SJCRH30 (cell line): ENCODE measurements at regions not wholly inside any gene's neighbourhood (a gene's known extent, or its start where the extent isn't known, plus 50 kb on each side); places are given as distances from the start of the nearest gene placed in this dataset.
A peak's percentile ranks its signal among the peaks of the same experiment; 100 is the strongest.

Experiments
- DNase-seq, 2 experiments: peaks; one replicate each; pipeline ENCODE4 v3.0.0-alpha.2; 2015 to 2020
- H3K27ac ChIP-seq: fragments of 250-450 bp; sonication (Bioruptor Pico); 2 replicates; pipeline ENCODE4 v1.5.1; 2020; ENCODE audit warnings: mild to moderate bottlenecking, moderate library complexity
- H3K27me3 ChIP-seq: fragments of 250-450 bp; sonication (Bioruptor Pico); 2 replicates; pipeline ENCODE4 v1.5.1; 2020; ENCODE audit warnings: mild to moderate bottlenecking, moderate library complexity
- H3K36me3 ChIP-seq: fragments of 250-450 bp; sonication (Bioruptor Pico); 2 replicates; pipeline ENCODE4 v1.5.1; 2020; ENCODE audit warnings: mild to moderate bottlenecking, moderate library complexity
- H3K4me1 ChIP-seq: fragments of 250-450 bp; sonication (Bioruptor Pico); 2 replicates; pipeline ENCODE4 v1.5.1; 2020; ENCODE audit warnings: mild to moderate bottlenecking, moderate library complexity
- H3K4me3 ChIP-seq: fragments of 250-450 bp; sonication (Bioruptor Pico); 2 replicates; pipeline ENCODE4 v1.5.1; 2020; ENCODE audit warnings: mild to moderate bottlenecking, moderate library complexity
- H3K9me3 ChIP-seq: fragments of 250-450 bp; sonication (Bioruptor Pico); replicated peaks from 2 replicates; pipeline ENCODE4 v1.5.1; 2020; ENCODE audit warnings: mild to moderate bottlenecking, moderate library complexity

DNA sequence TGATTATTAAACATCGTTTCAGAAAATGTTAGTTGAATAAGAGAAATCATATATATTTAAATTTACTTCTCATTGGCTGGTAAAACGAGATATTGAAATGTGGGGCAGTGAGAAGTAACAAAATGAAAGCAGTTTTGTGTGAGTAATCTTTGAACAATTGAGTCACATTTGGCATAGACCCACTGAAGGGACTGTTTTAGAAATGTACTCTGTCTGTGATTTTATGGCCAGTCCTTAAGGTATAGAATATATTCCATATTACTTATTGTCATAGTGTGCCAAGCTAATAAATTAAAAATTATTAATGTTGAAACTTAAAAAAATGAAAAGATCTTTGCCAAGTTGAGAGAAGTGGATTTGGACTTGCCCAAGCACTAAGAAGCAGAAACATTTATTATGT is 222.4 kb upstream of the COL3A1 start:
- Histone ChIP-seq H3K36me3 (no peaks in the 10 kb centered on the region; the same call in 1 of the 2 replicates), H3K4me3 (no peak overlapping the region), H3K27ac (no peak overlapping the region), H3K9me3 (peaks cover 10% of the 10 kb centered on the region), H3K27me3 (no peaks in the 10 kb centered on the region), H3K4me1 (no peaks in the 10 kb centered on the region)
- DNase-seq, result no peak

DNA sequence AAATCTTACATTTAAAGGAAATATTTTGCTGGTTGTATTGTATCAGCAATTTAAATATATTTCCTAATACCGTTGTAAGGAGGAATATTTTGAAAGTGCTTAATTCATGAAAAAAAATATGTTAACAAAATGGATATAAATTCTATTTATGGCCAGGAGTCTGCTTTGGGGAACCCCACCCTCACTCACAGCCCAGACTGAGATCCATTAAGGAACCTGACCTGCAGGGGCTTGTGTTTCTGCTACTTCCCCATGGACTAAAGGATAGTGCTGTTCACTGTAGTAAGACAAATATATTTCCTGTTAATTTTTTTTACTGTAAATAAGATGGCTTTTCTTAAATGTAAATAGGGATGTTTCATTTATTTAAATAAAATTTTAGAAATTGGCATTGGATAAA is 221.9 kb upstream of the COL3A1 start:
- no peak for DNase-seq
- Histone ChIP-seq H3K27ac (no peak overlapping the region), H3K4me3 (no peak overlapping the region), H3K27me3 (no peaks in the 10 kb centered on the region), H3K4me1 (no peaks in the 10 kb centered on the region), H3K36me3 (no peaks in the 10 kb centered on the region; the same call in 1 of the 2 replicates), H3K9me3 (peaks cover 10% of the 10 kb centered on the region)

DNA sequence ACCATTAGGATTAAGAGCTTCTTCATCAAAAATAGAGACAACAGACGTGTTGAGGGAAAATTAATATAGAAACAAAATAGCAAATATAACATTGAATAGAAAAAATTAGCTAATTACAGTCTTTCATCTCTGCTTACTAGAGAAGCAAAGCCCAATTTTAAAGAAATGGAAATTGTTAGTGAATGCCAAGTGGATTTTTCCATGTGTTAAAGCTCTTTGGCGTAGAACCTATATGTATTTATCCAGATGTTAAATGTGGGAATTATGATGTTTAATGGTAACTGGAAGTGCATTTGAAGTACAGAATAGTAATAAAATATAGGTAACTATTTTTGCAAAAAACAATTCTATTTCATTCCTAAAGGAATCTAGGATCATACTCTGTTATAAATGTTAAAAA is 212.0 kb upstream of the COL3A1 start:
- DNase-seq, result no peak
- H3K4me3 ChIP-seq, result no peak overlapping the region
- no peaks in the 10 kb centered on the region for H3K27me3 ChIP-seq
- H3K36me3 ChIP-seq, result no peaks in the 10 kb centered on the region
- H3K27ac ChIP-seq, result no peak overlapping the region
- H3K4me1 ChIP-seq, result no peaks in the 10 kb centered on the region
- peaks cover 11% of the 10 kb centered on the region for H3K9me3 ChIP-seq

DNA sequence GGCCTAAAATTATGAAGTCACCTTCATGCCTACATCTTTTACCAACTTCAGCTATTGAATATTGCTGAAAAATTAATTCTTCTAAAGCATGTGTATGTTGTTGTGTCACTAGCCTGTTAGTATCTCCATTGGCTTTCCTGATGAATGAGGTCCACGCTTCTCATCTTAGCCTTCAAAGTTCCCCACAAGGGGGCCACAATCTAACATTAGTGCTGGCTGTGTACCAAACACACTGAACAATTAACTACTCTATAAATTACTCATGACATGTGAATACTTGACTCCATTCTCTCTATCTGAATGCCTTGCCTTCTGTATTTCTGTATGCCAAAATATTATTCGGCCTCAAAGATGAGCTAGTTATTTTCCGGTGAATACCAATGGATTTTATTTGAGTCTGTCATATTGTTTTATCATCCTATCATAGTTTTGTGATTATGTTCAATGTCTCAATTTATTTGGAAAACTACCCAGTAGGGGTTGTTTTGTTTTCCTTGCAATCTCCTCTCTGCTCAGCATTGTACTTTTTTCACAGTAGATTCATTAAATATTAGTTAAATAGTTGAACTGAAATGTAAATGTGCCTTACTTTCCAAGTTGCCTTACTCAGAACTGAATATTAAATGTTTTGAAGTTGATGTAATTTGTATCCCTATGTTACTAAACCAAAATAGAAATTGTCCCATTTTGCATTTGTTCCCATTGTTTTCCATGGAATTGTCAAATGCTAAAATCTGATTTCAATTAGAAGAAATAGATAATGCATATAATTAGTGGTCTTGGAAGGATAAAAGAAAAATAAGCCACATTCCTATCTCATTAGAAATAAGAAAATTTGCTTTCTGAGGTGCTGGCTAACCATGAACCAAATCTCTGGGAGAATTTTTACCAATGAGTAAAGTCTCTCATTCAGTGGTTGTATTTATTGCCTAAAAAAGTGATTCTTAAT is 208.4 kb upstream of the COL3A1 start:
- Histone ChIP-seq H3K27ac (no peak overlapping the region), H3K27me3 (no peaks in the 10 kb centered on the region)
- peak; percentile 43 to 71 for DNase-seq

DNA sequence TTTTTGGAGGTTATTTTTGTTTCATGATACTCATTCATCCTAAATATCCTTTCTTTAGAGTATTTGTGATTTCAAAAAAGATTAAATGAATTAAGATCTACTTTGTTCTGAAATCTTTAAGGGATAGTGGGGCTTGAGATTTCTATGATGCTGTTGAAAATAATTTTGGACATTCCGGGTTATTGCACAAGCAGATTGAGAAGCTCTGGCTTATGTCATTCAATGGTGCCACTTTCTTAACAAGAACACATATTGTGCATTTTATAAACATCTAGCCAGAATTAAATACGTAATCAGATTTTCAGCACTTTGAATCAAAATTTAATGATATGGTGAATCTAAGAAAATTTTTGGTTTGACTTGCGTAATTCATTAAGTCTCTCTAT is 207.7 kb upstream of the COL3A1 start:
- Histone ChIP-seq H3K36me3 (no peaks in the 10 kb centered on the region), H3K27ac (no peak overlapping the region), H3K9me3 (peaks cover 2% of the 10 kb centered on the region; the same call in 1 of the 2 replicates), H3K27me3 (no peaks in the 10 kb centered on the region), H3K4me1 (no peaks in the 10 kb centered on the region), H3K4me3 (no peak overlapping the region)
- no peak for DNase-seq

More for the DNA sequence above, 208.4 kb upstream of the COL3A1 start:
- no peak overlapping the region for H3K4me3 ChIP-seq
- no peaks in the 10 kb centered on the region for H3K4me1 ChIP-seq
- H3K9me3 ChIP-seq, result peaks cover 2% of the 10 kb centered on the region; the same call in 1 of the 2 replicates
- no peaks in the 10 kb centered on the region for H3K36me3 ChIP-seq

DNA sequence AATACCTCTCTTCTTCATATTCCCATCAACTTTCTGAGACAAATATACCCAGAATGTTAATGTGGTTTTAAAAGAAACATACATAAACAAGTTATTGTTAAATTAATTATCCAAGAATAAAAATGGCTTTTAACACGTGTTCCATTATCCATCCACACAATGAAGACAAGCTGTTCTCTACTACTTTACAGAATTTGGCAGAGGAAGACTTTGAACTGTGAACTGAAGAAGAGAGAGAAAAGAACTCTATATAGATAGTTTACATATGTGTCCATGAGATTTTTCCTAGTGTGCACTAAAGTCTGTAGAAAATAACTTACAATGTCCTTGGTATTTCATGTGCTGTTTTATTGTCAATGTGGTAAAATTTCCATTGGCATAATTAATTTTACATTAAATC is 207.0 kb upstream of the COL3A1 start:
- H3K27ac ChIP-seq, result no peak overlapping the region
- H3K27me3 ChIP-seq, result no peaks in the 10 kb centered on the region
- no peak for DNase-seq
- peaks cover 2% of the 10 kb centered on the region; the same call in 1 of the 2 replicates for H3K9me3 ChIP-seq
- no peaks in the 10 kb centered on the region for H3K36me3 ChIP-seq
- H3K4me3 ChIP-seq, result no peak overlapping the region
- no peaks in the 10 kb centered on the region for H3K4me1 ChIP-seq

DNA sequence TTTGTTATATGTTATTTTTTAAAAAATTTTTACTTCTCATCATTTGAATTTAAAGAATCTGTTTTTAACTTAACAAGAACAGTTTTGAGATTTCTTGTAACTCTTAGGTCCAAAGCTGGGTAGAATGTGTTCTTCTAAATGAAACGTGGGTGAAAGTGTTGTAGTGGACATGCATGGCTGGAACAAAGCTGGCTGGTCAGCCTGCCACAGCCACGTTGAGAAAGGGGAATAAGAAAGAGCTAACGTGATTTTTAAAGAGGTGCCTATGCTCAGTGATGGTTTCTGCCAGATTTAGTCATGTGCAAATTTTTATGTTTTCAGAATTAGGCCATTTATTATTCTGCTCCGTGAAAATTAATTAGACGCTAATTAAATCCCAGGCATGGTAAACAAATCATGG is 203.9 kb upstream of the COL3A1 start:
- Histone ChIP-seq H3K27ac (no peak overlapping the region), H3K4me3 (no peak overlapping the region), H3K27me3 (no peaks in the 10 kb centered on the region), H3K9me3 (peaks cover 2% of the 10 kb centered on the region; the same call in 1 of the 2 replicates), H3K36me3 (no peaks in the 10 kb centered on the region), H3K4me1 (no peaks in the 10 kb centered on the region)
- DNase-seq, result no peak

DNA sequence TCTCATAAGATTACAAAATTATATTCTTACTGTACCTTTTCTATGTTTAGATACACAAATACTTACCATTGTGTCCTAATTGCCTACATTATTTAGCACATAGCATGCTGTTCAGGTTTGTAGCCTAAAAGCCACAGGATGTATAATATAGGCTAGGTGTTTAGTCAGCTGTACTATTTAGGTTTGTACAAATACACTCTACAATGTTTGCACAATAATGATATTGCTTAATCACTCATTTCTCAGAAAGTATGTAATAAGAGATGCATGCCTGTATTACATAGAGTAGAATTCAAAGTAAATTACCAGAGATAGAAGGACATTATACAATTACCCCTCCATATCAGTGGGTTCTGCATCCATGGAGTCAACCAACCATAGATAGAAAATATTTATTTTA is 201.1 kb upstream of the COL3A1 start:
- no peaks in the 10 kb centered on the region for H3K27me3 ChIP-seq
- no peaks in the 10 kb centered on the region for H3K36me3 ChIP-seq
- no peak for DNase-seq
- H3K4me1 ChIP-seq, result peaks cover 3% of the 10 kb centered on the region; the same call in 1 of the 2 replicates
- H3K9me3 ChIP-seq, result no peaks in the 10 kb centered on the region; the same call in 1 of the 2 replicates
- H3K4me3 ChIP-seq, result no peak overlapping the region
- H3K27ac ChIP-seq, result no peak overlapping the region

DNA sequence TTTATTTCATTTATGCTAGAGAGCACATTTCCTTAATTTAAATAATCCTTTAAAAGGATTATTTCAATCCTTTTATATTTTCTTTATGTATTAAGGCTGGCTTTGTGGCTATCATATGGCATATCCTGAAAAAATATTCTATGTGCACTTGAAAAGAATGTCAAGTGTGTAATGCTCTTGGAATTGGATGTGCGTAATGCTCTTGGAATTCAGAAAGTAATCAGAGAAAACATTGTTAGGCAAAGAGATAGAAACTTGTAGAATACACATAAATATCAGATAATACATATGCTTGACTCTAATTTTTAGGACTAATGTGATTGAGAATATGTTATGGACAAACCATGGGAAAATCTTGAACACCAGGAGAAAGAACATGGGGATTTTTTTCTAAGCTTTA is 197.5 kb upstream of the COL3A1 start:
- no peaks in the 10 kb centered on the region for H3K9me3 ChIP-seq
- no peak overlapping the region for H3K4me3 ChIP-seq
- no peak for DNase-seq
- H3K27ac ChIP-seq, result no peak overlapping the region; the same call in 1 of the 2 replicates
- H3K27me3 ChIP-seq, result no peaks in the 10 kb centered on the region
- H3K36me3 ChIP-seq, result no peaks in the 10 kb centered on the region
- peaks cover 3% of the 10 kb centered on the region; the same call in 1 of the 2 replicates for H3K4me1 ChIP-seq

DNA sequence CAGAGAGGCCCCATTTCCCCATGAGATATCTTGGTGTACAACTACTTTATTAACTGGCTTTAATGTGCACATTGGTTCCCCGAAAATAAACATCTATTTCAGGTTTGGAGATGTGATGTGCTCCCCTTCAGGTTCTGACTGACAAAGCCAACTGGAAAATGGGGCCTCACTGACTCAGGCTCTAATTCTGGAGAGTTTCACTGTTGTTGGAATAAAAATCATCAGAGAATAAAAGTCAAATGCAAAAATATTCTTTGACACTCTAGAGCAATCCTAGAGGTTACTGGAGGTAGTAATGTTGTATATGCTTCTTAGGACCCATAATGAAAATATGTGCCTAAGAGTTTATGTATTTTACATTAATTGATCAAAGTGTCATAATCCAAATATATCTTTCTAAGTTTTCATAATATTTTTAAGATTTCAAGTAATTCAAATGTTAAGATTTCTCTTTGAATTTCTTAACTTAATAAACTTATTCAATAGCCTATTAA is 189.9 kb upstream of the COL3A1 start:
- Histone ChIP-seq H3K27me3 (no peaks in the 10 kb centered on the region), H3K27ac (no peak overlapping the region), H3K9me3 (no peaks in the 10 kb centered on the region), H3K36me3 (no peaks in the 10 kb centered on the region), H3K4me1 (peaks cover 19% of the 10 kb centered on the region), H3K4me3 (no peak overlapping the region)
- peak in 1 of 2 experiments; percentile 58 for DNase-seq

DNA sequence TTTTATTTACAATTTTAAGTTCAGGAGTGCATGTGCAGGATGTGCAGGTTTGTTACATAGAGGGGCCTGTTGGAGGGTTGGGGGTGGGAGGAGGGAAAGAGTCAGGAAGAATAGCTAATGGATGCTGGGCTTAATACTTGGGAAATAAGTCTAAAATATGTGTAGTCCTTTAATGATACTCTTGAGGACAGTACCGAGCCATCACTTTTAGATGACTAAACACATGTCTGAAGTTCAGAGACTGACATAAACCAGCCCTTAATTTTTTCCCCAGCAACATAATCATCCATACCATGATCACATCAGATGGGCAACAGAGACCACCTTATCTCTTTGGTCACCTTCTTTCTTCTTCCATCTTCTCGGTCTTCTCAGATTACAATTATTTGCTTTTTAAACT is 189.1 kb upstream of the COL3A1 start:
- Histone ChIP-seq H3K27me3 (no peaks in the 10 kb centered on the region), H3K4me3 (no peak overlapping the region), H3K36me3 (no peaks in the 10 kb centered on the region), H3K9me3 (no peaks in the 10 kb centered on the region), H3K4me1 (peaks cover 19% of the 10 kb centered on the region), H3K27ac (no peak overlapping the region)
- DNase-seq, result no peak

DNA sequence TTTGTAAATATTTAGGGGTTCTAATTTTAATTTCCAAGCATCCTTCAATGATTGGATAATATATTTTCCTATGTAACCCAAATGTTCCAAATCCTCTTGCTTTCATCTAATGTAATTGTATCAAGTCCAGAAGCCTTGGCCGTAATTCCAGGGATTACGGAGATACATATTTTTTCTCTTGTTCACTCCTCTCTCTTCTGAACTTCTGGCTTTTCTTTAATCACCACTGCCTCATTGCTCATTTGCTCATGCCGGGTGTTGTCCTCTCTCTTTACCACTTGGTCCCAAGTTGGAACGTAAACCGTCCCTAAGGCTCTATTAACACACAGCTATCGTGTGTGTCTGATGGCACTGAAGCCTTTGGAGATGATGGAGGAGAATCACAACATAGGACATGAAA is 188.7 kb upstream of the COL3A1 start:
- Histone ChIP-seq H3K4me1 (peaks cover 19% of the 10 kb centered on the region), H3K9me3 (no peaks in the 10 kb centered on the region), H3K27me3 (no peaks in the 10 kb centered on the region), H3K4me3 (no peak overlapping the region), H3K27ac (no peak overlapping the region), H3K36me3 (no peaks in the 10 kb centered on the region)
- no peak for DNase-seq

DNA sequence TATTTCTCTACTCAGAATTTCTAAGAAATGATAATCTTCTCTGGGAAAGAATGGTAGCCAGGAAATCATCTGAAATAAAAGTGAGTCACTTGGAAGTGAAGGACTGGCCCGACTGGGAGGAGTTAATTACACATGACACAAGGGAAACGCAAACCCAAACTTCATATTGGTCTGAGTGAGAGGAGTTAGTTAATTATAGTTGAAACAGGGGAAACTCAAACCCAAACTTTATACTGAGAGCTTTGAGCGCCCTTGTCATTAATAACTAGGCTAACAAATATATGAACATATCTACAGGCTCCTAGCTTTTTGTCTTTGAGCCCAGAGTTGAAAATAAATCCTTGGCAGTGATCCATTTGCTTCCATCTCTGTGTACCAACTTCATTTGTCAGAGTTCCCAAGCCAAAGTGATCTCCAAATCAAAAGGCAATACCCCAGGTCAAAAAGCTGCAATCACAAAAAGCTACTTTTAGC is 187.8 kb upstream of the COL3A1 start:
- H3K9me3 ChIP-seq, result no peaks in the 10 kb centered on the region
- H3K36me3 ChIP-seq, result no peaks in the 10 kb centered on the region
- H3K4me1 ChIP-seq, result peaks cover 19% of the 10 kb centered on the region
- H3K27ac ChIP-seq, result no peak overlapping the region
- H3K4me3 ChIP-seq, result no peak overlapping the region
- no peak for DNase-seq
- no peaks in the 10 kb centered on the region for H3K27me3 ChIP-seq

DNA sequence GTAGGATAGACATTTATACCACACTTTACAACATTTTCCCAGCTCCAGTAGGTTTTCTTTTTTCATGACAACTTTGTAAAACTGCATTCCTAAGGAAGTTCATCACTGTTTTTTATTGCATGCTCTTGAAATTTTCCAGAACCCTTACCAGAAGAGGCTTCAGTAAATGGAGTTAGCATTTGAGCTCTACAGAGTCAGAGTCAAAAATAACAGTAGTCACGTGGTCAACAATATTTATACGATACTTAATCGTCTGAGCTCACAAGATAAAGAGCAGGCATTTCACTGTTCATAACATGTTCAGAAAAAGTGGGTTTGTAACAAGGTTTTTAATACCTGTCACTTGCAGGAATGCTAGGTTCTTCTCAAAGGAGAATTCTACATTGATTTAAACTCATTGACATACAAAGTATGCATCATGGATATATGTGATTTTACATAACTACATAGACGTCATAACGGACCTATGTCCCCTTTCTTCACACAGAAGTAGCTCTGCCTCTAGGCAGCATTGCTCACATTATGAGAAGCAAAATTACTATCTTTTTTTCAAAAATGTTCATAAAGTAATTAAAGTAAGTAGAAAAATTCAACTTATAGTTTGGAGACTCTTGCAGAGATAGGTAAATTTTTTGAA is 187.0 kb upstream of the COL3A1 start:
- no peaks in the 10 kb centered on the region for H3K27me3 ChIP-seq
- no peaks in the 10 kb centered on the region for H3K36me3 ChIP-seq
- no peak for DNase-seq
- H3K9me3 ChIP-seq, result no peaks in the 10 kb centered on the region
- H3K4me3 ChIP-seq, result no peak overlapping the region
- H3K27ac ChIP-seq, result no peak overlapping the region
- H3K4me1 ChIP-seq, result peaks cover 19% of the 10 kb centered on the region

DNA sequence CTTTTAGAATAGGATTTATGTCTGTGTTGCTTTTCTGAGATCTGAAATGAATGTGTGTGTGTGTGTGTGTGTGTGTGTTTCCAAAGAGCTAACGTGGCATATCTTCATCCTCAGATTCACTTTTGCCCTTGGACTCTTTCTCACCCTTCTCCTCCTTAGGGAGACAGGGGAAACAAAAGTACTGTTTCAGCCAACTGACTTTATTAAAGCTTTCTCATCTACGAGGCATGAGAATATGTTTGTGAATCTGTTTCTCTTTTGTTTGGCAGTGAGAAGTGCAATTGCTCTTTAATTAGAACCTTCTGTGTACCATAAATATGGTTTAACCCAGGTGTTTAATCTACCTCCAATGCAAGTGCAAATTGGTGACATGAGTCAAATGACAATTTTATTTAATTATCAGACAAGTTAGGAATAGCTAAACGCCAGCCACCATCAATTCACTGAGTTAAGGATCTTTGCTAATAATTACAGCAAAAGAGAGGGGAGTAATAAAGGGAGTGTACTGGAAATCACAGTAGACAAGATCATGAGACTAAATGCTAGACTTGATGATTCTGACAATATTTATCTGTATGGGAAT is 186.4 kb upstream of the COL3A1 start:
- H3K27ac ChIP-seq, result no peak overlapping the region
- H3K9me3 ChIP-seq, result no peaks in the 10 kb centered on the region
- DNase-seq, result no peak
- no peaks in the 10 kb centered on the region for H3K27me3 ChIP-seq
- peaks cover 19% of the 10 kb centered on the region for H3K4me1 ChIP-seq
- H3K36me3 ChIP-seq, result no peaks in the 10 kb centered on the region
- H3K4me3 ChIP-seq, result no peak overlapping the region
